WTC11 (cell line): ENCODE measurements at regions not wholly inside any gene's neighbourhood (a gene's known extent, or its start where the extent isn't known, plus 50 kb on each side); places are given as distances from the start of the nearest gene placed in this dataset.

Experiments used
- ATAC-seq: fragments of 200-7000 bp; cut with Tn5 transposase; 2 replicates; pipeline ENCODE4 v1.10.0; 2021; ENCODE audit warnings: mild to moderate bottlenecking, moderate library complexity
- CTCF ChIA-PET: fragments of 300-600 bp; sonication (Branson Sonifier 250); formaldehyde crosslinking; loops from one replicate; lab custom pipeline; 2021; ENCODE audit warnings: antibody characterized with exemption; lab: Charles Lee
- POLR2A ChIA-PET: fragments of 350-600 bp; sonication (Branson Sonifier 250); formaldehyde crosslinking; loops from one replicate; lab custom pipeline; 2021; ENCODE audit warnings: antibody characterized with exemption; lab: Charles Lee
- DNase-seq: peaks from one replicate; pipeline ENCODE4 v3.0.0; 2021; ENCODE audit warnings: low spot score
- H3K27ac Mint-ChIP-seq: 2 replicates; pipeline ENCODE4 v1.8.0; 2021; ENCODE audit warnings: mixed read lengths
- H3K27me3 Mint-ChIP-seq: 2 replicates; pipeline ENCODE4 v1.8.0; 2021; ENCODE audit warnings: low read depth, mild to moderate bottlenecking, moderate library complexity, mixed read lengths
- H3K36me3 Mint-ChIP-seq: 2 replicates; pipeline ENCODE4 v1.8.0; 2021; ENCODE audit warnings: mixed read lengths
- H3K4me1 Mint-ChIP-seq: 2 replicates; pipeline ENCODE4 v1.8.0; 2022; ENCODE audit warnings: mixed read lengths
- H3K4me3 Mint-ChIP-seq: 2 replicates; pipeline ENCODE4 v1.8.0; 2021; ENCODE audit warnings: mild to moderate bottlenecking, moderate library complexity, mixed read lengths
- H3K9me3 Mint-ChIP-seq: 2 replicates; pipeline ENCODE4 v1.8.0; 2021; ENCODE audit warnings: mixed read lengths
- AR ChIP-seq: fragments of 250-450 bp; sonication (Bioruptor Pico); IDR thresholded peaks from 2 replicates; pipeline ENCODE4 v1.9.0; 2021; ENCODE audit warnings: mild to moderate bottlenecking
- ATF1 ChIP-seq: sonication (generic); formaldehyde crosslinking; IDR thresholded peaks from 2 replicates; pipeline ENCODE4 v1.8.1; 2023; ENCODE audit warnings: mild to moderate bottlenecking, moderate library complexity, missing genetic modification reagents
- ATF2 ChIP-seq: sonication (generic); formaldehyde crosslinking; IDR thresholded peaks from 2 replicates; pipeline ENCODE4 v1.8.1; 2022; ENCODE audit warnings: low read depth, missing genetic modification reagents, borderline replicate concordance
- E2F1 ChIP-seq: sonication (generic); formaldehyde crosslinking; IDR thresholded peaks from 2 replicates; pipeline ENCODE4 v1.8.0; 2022; ENCODE audit warnings: mild to moderate bottlenecking, missing genetic modification reagents
- ESRRA ChIP-seq: sonication (generic); formaldehyde crosslinking; IDR thresholded peaks from 2 replicates; pipeline ENCODE4 v1.8.1; 2022; ENCODE audit warnings: mild to moderate bottlenecking, missing genetic modification reagents, borderline replicate concordance
- FOXK1 ChIP-seq: sonication (generic); formaldehyde crosslinking; IDR thresholded peaks from 2 replicates; pipeline ENCODE4 v1.8.0; 2022; ENCODE audit warnings: mild to moderate bottlenecking, moderate library complexity, missing genetic modification reagents
- HMGA2 ChIP-seq: fragments of 250-450 bp; sonication (Bioruptor Pico); IDR thresholded peaks from 2 replicates; pipeline ENCODE4 v1.4.0; 2021; ENCODE audit warnings: mild to moderate bottlenecking, moderate library complexity
- NFE2L1 ChIP-seq: sonication (generic); formaldehyde crosslinking; IDR thresholded peaks from 2 replicates; pipeline ENCODE4 v1.8.1; 2023; ENCODE audit warnings: missing genetic modification reagents
- NFYB ChIP-seq: sonication (generic); formaldehyde crosslinking; conservative IDR thresholded peaks from 2 replicates; pipeline ENCODE4 v1.8.0; 2022; ENCODE audit warnings: low read depth, missing genetic modification reagents
- NR2C2 ChIP-seq: sonication (generic); formaldehyde crosslinking; IDR thresholded peaks from 2 replicates; pipeline ENCODE4 v1.8.0; 2022; ENCODE audit warnings: mild to moderate bottlenecking, missing genetic modification reagents
- PRDM15 ChIP-seq: sonication (generic); formaldehyde crosslinking; IDR thresholded peaks from 2 replicates; pipeline ENCODE4 v1.8.0; 2022; ENCODE audit warnings: missing genetic modification reagents
- PREB ChIP-seq: sonication (generic); formaldehyde crosslinking; IDR thresholded peaks from 2 replicates; pipeline ENCODE4 v1.8.1; 2022; ENCODE audit warnings: mild to moderate bottlenecking, missing genetic modification reagents, moderate library complexity, borderline replicate concordance
- PRRX2 ChIP-seq: fragments of 250-450 bp; sonication (Bioruptor Pico); IDR thresholded peaks from 2 replicates; pipeline ENCODE4 v1.8.0; 2021; ENCODE audit warnings: mild to moderate bottlenecking
- SP1 ChIP-seq: sonication (generic); formaldehyde crosslinking; conservative IDR thresholded peaks from 2 replicates; pipeline ENCODE4 v1.8.1; 2022; ENCODE audit warnings: missing genetic modification reagents
- TCF7 ChIP-seq: sonication (generic); formaldehyde crosslinking; IDR thresholded peaks from 2 replicates; pipeline ENCODE4 v1.8.0; 2022; ENCODE audit warnings: mild to moderate bottlenecking, low read depth, missing genetic modification reagents, moderate library complexity
- TP53 ChIP-seq: sonication (generic); formaldehyde crosslinking; IDR thresholded peaks from 2 replicates; pipeline ENCODE4 v1.8.1; 2023; ENCODE audit warnings: mild to moderate bottlenecking, missing genetic modification reagents
- USF2 ChIP-seq: sonication (generic); formaldehyde crosslinking; IDR thresholded peaks from 2 replicates; pipeline ENCODE4 v1.8.1; 2023; ENCODE audit warnings: mild to moderate bottlenecking, missing genetic modification reagents, moderate library complexity
- ZNF281 ChIP-seq: sonication (generic); formaldehyde crosslinking; IDR thresholded peaks from 2 replicates; pipeline ENCODE4 v1.8.0; 2023; ENCODE audit warnings: mild to moderate bottlenecking, missing genetic modification reagents
- ZNF671 ChIP-seq: fragments of 250-450 bp; sonication (Bioruptor Pico); IDR thresholded peaks from 2 replicates; pipeline ENCODE4 v1.8.0; 2021; ENCODE audit warnings: mild to moderate bottlenecking

- TF ChIP-seq NFYB (CRISPR knock-in tag) = no peak
These were observed 364.5 kb upstream of the CAMK1G start (continued) for GRCh38 chr1:209218981-209219380.

- H3K4me3 Mint-ChIP-seq = no peak overlapping the region
- H3K27me3 Mint-ChIP-seq = no peaks in the 10 kb centered on the region
- no peaks in the 10 kb centered on the region for H3K9me3 Mint-ChIP-seq
- DNase-seq = no peak
- H3K27ac Mint-ChIP-seq = no peak overlapping the region
- H3K36me3 Mint-ChIP-seq = no peaks in the 10 kb centered on the region
- CTCF ChIA-PET = no interaction called here
- no peak for TF ChIP-seq NFE2L1 (CRISPR knock-in tag)
- no peak for TF ChIP-seq NR2C2 (CRISPR knock-in tag)
- no peak for TF ChIP-seq PRDM15 (CRISPR knock-in tag)
- TF ChIP-seq HMGA2 (CRISPR knock-in tag) = no peak
- no peak for TF ChIP-seq AR
- TF ChIP-seq FOXK1 (CRISPR knock-in tag) = no peak
- TF ChIP-seq ATF2 (CRISPR knock-in tag) = no peak
- TF ChIP-seq, all 79 proteins: peak for 0
- H3K4me1 Mint-ChIP-seq = no peaks in the 10 kb centered on the region
- no peak for ATAC-seq
- POLR2A ChIA-PET = no interaction called here
These were observed 363.6 kb upstream of the CAMK1G start for GRCh38 chr1:209219791-209220524.

- ATAC-seq (no peak), DNase-seq (no peak)
- CTCF ChIA-PET = no interaction called here
- H3K9me3 Mint-ChIP-seq = no peaks in the 10 kb centered on the region
- H3K36me3 Mint-ChIP-seq = no peaks in the 10 kb centered on the region
- H3K4me3 Mint-ChIP-seq = no peak overlapping the region
- POLR2A ChIA-PET = no interaction called here
- no peaks in the 10 kb centered on the region for H3K27me3 Mint-ChIP-seq
- H3K27ac Mint-ChIP-seq = no peak overlapping the region
- H3K4me1 Mint-ChIP-seq = peaks cover 12% of the 10 kb centered on the region
- TF ChIP-seq PRRX2 (CRISPR knock-in tag) = no peak
- no peak for TF ChIP-seq PREB (CRISPR knock-in tag)
- no peak for TF ChIP-seq TCF7
- TF ChIP-seq ESRRA (CRISPR knock-in tag) = no peak
- no peak for TF ChIP-seq ATF1 (CRISPR knock-in tag)
- no peak for TF ChIP-seq ZNF281 (CRISPR knock-in tag)
- no peak for TF ChIP-seq TP53 (CRISPR knock-in tag)
- TF ChIP-seq USF2 (CRISPR knock-in tag) = no peak
- TF ChIP-seq E2F1 (CRISPR knock-in tag) = no peak
- TF ChIP-seq ZNF671 (CRISPR knock-in tag) = no peak
- no peak for TF ChIP-seq SP1 (CRISPR knock-in tag)
These were observed 360.7 kb upstream of the CAMK1G start for GRCh38 chr1:209222826-209223225.
